Neutrophil (primary cell): ENCODE measurements at regions not wholly inside any gene's neighbourhood (a gene's known extent, or its start where the extent isn't known, plus 50 kb on each side); places are given as distances from the start of the nearest gene placed in this dataset.

ENCODE experiments used
- H3K27ac ChIP-seq: fragments of 200-600 bp; sonication (generic); 2 replicates; pipeline ENCODE4 v1.5.1; 2016; ENCODE audit warnings: mild to moderate bottlenecking, moderate library complexity
- H3K27me3 ChIP-seq: fragments of 200-600 bp; sonication (generic); 2 replicates; pipeline ENCODE4 v1.6.0; 2016; ENCODE audit warnings: mild to moderate bottlenecking
- H3K36me3 ChIP-seq: fragments of 200-600 bp; sonication (generic); 2 replicates; pipeline ENCODE4 v1.5.1; 2017
- H3K4me1 ChIP-seq, 2 experiments: fragments of 200-600 bp in 1 of 2; sonication (generic) in 1 of 2; 1 replicate in 1 of 2; 2 replicates in 1 of 2; pipeline versions ENCODE4 v1.5.1 to v1.6.1; 2013 to 2016; ENCODE audit warnings: low read depth in 1 of 2, low read length in 1 of 2, mild to moderate bottlenecking in 1 of 2, moderate library complexity in 1 of 2; ENCODE audit not compliant: control insufficient read depth in 1 of 2, insufficient read depth in 1 of 2
- H3K4me3 ChIP-seq, 2 experiments: fragments of 200-600 bp in 1 of 2; sonication (generic) in 1 of 2; 1 replicate in 1 of 2; 2 replicates in 1 of 2; pipeline ENCODE4 v1.5.1; 2013 to 2016; ENCODE audit warnings: low read depth in 1 of 2, low read length in 1 of 2, mild to moderate bottlenecking in 1 of 2, moderate library complexity in 1 of 2
- H3K9me3 ChIP-seq: fragments of 200-600 bp; sonication (generic); 2 replicates; pipeline ENCODE4 v1.5.1; 2016
- CTCF ChIP-seq: fragments of 200-600 bp; sonication (generic); IDR thresholded peaks from 2 replicates; pipeline ENCODE4 v1.5.1; 2016; ENCODE audit warnings: antibody characterized with exemption

DNA sequence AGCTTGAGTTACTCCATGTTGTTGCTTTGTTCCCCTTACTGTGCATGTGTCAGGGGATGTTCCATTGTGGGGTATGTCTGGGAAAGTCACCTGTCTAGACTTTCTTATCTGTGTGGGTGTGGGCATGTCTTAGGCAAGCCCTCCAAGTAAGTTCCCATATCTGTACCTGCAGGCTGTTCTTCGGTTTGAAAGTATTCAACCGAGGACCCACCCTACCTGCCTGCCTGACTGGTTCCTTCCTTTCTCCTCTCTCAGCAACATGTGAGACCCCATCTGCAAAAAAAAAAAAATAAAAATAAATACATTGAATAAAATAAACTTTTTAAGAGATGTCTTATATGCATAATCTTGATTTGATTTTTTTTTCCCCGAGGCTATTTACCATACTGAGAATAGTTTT is 622.7 kb downstream of the TDRD15 start:
- H3K27ac ChIP-seq = no peak overlapping the region
- no peaks in the 10 kb centered on the region for H3K36me3 ChIP-seq
- H3K27me3 ChIP-seq = no peaks in the 10 kb centered on the region
- no peak overlapping the region for H3K4me3 ChIP-seq
- H3K4me1 ChIP-seq = no peaks in the 10 kb centered on the region
- TF ChIP-seq CTCF = no peak
- no peaks in the 10 kb centered on the region for H3K9me3 ChIP-seq

DNA sequence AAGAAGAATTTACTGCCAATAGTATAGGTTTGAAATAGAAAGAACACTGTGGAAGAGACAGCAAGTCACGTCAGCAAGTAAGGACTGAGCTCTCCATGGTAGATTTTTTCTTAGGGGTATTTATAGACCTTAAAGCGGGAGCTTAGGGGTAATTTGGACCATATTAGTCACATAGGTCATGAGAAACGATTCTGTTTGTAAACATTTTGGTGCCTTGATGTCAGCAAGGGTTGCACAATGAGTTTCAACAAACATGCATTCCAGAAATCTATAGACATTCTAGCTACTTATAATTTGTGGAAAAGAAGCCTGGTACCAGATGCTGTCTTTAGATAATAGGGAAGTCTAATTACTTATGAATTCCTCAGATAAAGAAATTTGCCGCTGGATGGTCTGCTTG is 624.7 kb downstream of the TDRD15 start:
- Histone ChIP-seq H3K9me3 (no peaks in the 10 kb centered on the region), H3K27ac (no peak overlapping the region), H3K36me3 (no peaks in the 10 kb centered on the region), H3K4me3 (no peak overlapping the region), H3K27me3 (no peaks in the 10 kb centered on the region), H3K4me1 (no peaks in the 10 kb centered on the region)
- no peak for TF ChIP-seq CTCF

GRCh38 chr2:21754164-21754788 is 630.5 kb downstream of the TDRD15 start:
- Histone ChIP-seq H3K27me3 (no peaks in the 10 kb centered on the region), H3K36me3 (no peaks in the 10 kb centered on the region), H3K9me3 (no peaks in the 10 kb centered on the region), H3K4me3 (no peak overlapping the region), H3K4me1 (no peaks in the 10 kb centered on the region), H3K27ac (no peak overlapping the region)
- TF ChIP-seq CTCF = no peak

GRCh38 chr2:21757805-21758430 is 634.1 kb downstream of the TDRD15 start:
- Histone ChIP-seq H3K27me3 (no peaks in the 10 kb centered on the region), H3K4me3 (no peak overlapping the region), H3K9me3 (no peaks in the 10 kb centered on the region), H3K27ac (no peak overlapping the region), H3K4me1 (no peaks in the 10 kb centered on the region), H3K36me3 (no peaks in the 10 kb centered on the region)
- TF ChIP-seq CTCF = no peak

GRCh38 chr2:21759819-21760218 is 636.1 kb downstream of the TDRD15 start:
- H3K9me3 ChIP-seq = no peaks in the 10 kb centered on the region
- H3K36me3 ChIP-seq = no peaks in the 10 kb centered on the region
- no peaks in the 10 kb centered on the region for H3K4me1 ChIP-seq
- no peak for TF ChIP-seq CTCF
- no peak overlapping the region for H3K4me3 ChIP-seq
- H3K27me3 ChIP-seq = no peaks in the 10 kb centered on the region
- H3K27ac ChIP-seq = no peak overlapping the region
